ENCODE measurements at regions not wholly inside any gene's neighbourhood (a gene's known extent, or its start where the extent isn't known, plus 50 kb on each side); places are given as distances from the start of the nearest gene placed in this dataset.

DNA sequence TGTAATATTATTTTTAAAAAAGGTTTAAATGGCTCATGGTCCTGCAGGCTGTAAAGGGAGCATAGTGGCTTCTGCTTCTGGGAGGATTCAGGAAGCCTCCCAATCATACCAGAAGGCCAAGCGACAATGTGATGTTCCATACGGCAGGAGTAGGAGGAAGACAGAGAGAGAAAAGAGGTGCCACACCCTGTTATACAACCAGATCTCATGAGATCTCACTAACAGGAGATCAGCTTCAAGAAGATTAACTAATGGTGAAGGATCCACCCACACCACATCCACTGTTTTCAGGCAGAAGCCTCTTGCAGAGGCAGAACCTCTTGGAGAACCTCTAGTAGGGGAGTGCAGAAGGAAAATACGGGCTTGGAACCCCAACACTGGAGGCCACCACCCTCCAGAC, 103.9 kb upstream of the TEKT4 start (continued):
- TF ChIP-seq RAD21 (IDR thresholded peaks at IDR 0.05 in 1 of 2, conservative IDR thresholded peaks at IDR 0.05 in 1 of 2; ENCODE audit: low read depth in 2 of 2, low read length in 2 of 2): no peak
- TF ChIP-seq TCF12 (IDR thresholded peaks at IDR 0.05; ENCODE audit: low read depth, low read length): no peak
- TF ChIP-seq BRCA1 (IDR thresholded peaks at IDR 0.05; ENCODE audit: low read depth, low read length): no peak
